HEK293 (cell line): ENCODE measurements at regions not wholly inside any gene's neighbourhood (a gene's known extent, or its start where the extent isn't known, plus 50 kb on each side); places are given as distances from the start of the nearest gene placed in this dataset.

Experiments used
- CTCF ChIA-PET: fragments of 350-600 bp; formaldehyde crosslinking; extraction: SDS; loops from one replicate; lab custom pipeline; 2021; ENCODE audit warnings: antibody characterized with exemption; lab: Yijun Ruan, JAX
- POLR2A ChIA-PET: fragments of 300-600 bp; formaldehyde crosslinking; extraction: SDS; loops from one replicate; lab custom pipeline; 2020; ENCODE audit warnings: antibody characterized with exemption, inconsistent platforms; lab: Yijun Ruan, JAX
- H3K27ac ChIP-seq: fragments of 200-500 bp; sonication (Bioruptor generic); 2 replicates; pipeline ENCODE4 v1.5.1; 2014; ENCODE audit warnings: low read depth, low read length, control low read depth, inconsistent platforms; ENCODE audit errors: extremely low read depth
- H3K36me3 ChIP-seq, 2 experiments: fragments of 200-500 bp in 1 of 2; sonication (Bioruptor generic) in 1 of 2; 1 replicate in 1 of 2; 2 replicates in 1 of 2; pipeline ENCODE4 v1.5.1; 2014 to 2017; ENCODE audit warnings: inconsistent platforms in 2 of 2, low read length in 2 of 2; ENCODE audit not compliant: control insufficient read depth in 2 of 2, insufficient read depth in 1 of 2
- H3K4me1 ChIP-seq: fragments of 200-500 bp; sonication (Bioruptor generic); 2 replicates; pipeline ENCODE4 v1.5.1; 2014; ENCODE audit warnings: mild to moderate bottlenecking, low read length, inconsistent platforms; ENCODE audit not compliant: control insufficient read depth, insufficient read depth
- H3K4me3 ChIP-seq: 2 replicates; pipeline ENCODE4 v1.5.1; 2011; ENCODE audit warnings: low read depth, mild to moderate bottlenecking, control low read depth, low read length, moderate library complexity
- H3K9me3 ChIP-seq: fragments of 200-500 bp; sonication (Bioruptor generic); 2 replicates; pipeline ENCODE4 v1.5.1; 2014; ENCODE audit warnings: low read depth, low read length, inconsistent platforms; ENCODE audit not compliant: control insufficient read depth, insufficient read depth
- AEBP2 ChIP-seq: fragments of 450-650 bp; formaldehyde crosslinking; IDR thresholded peaks from 2 replicates; pipeline ENCODE4 v1.5.1; 2016; ENCODE audit warnings: missing biosample characterization, missing genetic modification characterization, borderline replicate concordance
- HIC1 ChIP-seq: fragments of 450-650 bp; formaldehyde crosslinking; IDR thresholded peaks from 2 replicates; pipeline ENCODE4 v1.5.1; 2016; ENCODE audit warnings: missing biosample characterization, missing genetic modification characterization
- HOXC10 ChIP-seq: sonication (generic); formaldehyde crosslinking; IDR thresholded peaks from 2 replicates; pipeline ENCODE4 v1.8.1; 2023; ENCODE audit warnings: mild to moderate bottlenecking, missing genetic modification reagents
- OSR2 ChIP-seq: fragments of 450-650 bp; formaldehyde crosslinking; IDR thresholded peaks from 2 replicates; pipeline ENCODE4 v1.5.1; 2016; ENCODE audit warnings: missing biosample characterization, missing genetic modification characterization
- PBX3 ChIP-seq: sonication (generic); formaldehyde crosslinking; IDR thresholded peaks from 2 replicates; pipeline ENCODE4 v1.8.1; 2022; ENCODE audit warnings: mild to moderate bottlenecking, moderate library complexity, missing genetic modification reagents
- SCRT1 ChIP-seq: fragments of 450-650 bp; formaldehyde crosslinking; IDR thresholded peaks from 2 replicates; pipeline ENCODE4 v1.5.1; 2016; ENCODE audit warnings: missing biosample characterization, missing genetic modification characterization, borderline replicate concordance
- SP3 ChIP-seq: fragments of 450-650 bp; formaldehyde crosslinking; IDR thresholded peaks from 2 replicates; pipeline ENCODE4 v1.5.1; 2016; ENCODE audit warnings: missing biosample characterization, missing genetic modification characterization
- ZNF112 ChIP-seq: fragments of 450-650 bp; formaldehyde crosslinking; IDR thresholded peaks from 2 replicates; pipeline ENCODE4 v1.5.0; 2017; ENCODE audit warnings: missing biosample characterization, missing genetic modification characterization
- ZNF221 ChIP-seq: fragments of 450-650 bp; formaldehyde crosslinking; IDR thresholded peaks from 2 replicates; pipeline ENCODE4 v1.5.1; 2017; ENCODE audit warnings: missing biosample characterization, missing genetic modification characterization, borderline replicate concordance
- ZNF248 ChIP-seq: fragments of 450-650 bp; formaldehyde crosslinking; IDR thresholded peaks from 2 replicates; pipeline ENCODE4 v1.5.1; 2017; ENCODE audit warnings: missing biosample characterization, missing genetic modification characterization
- ZNF26 ChIP-seq: fragments of 450-650 bp; formaldehyde crosslinking; IDR thresholded peaks from 2 replicates; pipeline ENCODE4 v1.5.1; 2016; ENCODE audit warnings: missing biosample characterization, missing genetic modification characterization
- ZNF302 ChIP-seq: fragments of 450-650 bp; formaldehyde crosslinking; IDR thresholded peaks from 2 replicates; pipeline ENCODE4 v1.5.1; 2016; ENCODE audit warnings: missing biosample characterization, missing genetic modification characterization, low read depth
- ZNF391 ChIP-seq: fragments of 450-650 bp; formaldehyde crosslinking; IDR thresholded peaks from 2 replicates; pipeline ENCODE4 v1.5.1; 2016; ENCODE audit warnings: low read depth, missing biosample characterization, missing genetic modification characterization, borderline replicate concordance
- ZNF398 ChIP-seq: fragments of 450-650 bp; formaldehyde crosslinking; IDR thresholded peaks from 2 replicates; pipeline ENCODE4 v1.5.1; 2017; ENCODE audit warnings: missing biosample characterization, missing genetic modification characterization
- ZNF416 ChIP-seq: fragments of 450-650 bp; formaldehyde crosslinking; IDR thresholded peaks from 2 replicates; pipeline ENCODE4 v1.5.1; 2016; ENCODE audit warnings: missing biosample characterization, missing genetic modification characterization
- ZNF501 ChIP-seq: fragments of 450-650 bp; formaldehyde crosslinking; IDR thresholded peaks from 2 replicates; pipeline ENCODE4 v1.5.1; 2016; ENCODE audit warnings: missing biosample characterization, missing genetic modification characterization
- ZNF513 ChIP-seq: fragments of 450-650 bp; IDR thresholded peaks from 2 replicates; pipeline ENCODE4 v1.5.1; 2018; ENCODE audit warnings: missing biosample characterization, missing genetic modification characterization
- ZNF521 ChIP-seq: fragments of 450-650 bp; formaldehyde crosslinking; IDR thresholded peaks from 2 replicates; pipeline ENCODE4 v1.5.1; 2017; ENCODE audit warnings: missing biosample characterization, mild to moderate bottlenecking, missing genetic modification characterization
- ZNF555 ChIP-seq: fragments of 450-650 bp; formaldehyde crosslinking; conservative IDR thresholded peaks from 2 replicates; pipeline ENCODE4 v1.5.1; 2017; ENCODE audit warnings: missing biosample characterization, mild to moderate bottlenecking, missing genetic modification characterization, inconsistent platforms
- ZNF610 ChIP-seq: fragments of 450-650 bp; formaldehyde crosslinking; IDR thresholded peaks from 2 replicates; pipeline ENCODE4 v1.5.1; 2016; ENCODE audit warnings: missing biosample characterization, missing genetic modification characterization, borderline replicate concordance
- ZNF843 ChIP-seq: fragments of 450-650 bp; formaldehyde crosslinking; IDR thresholded peaks from 2 replicates; pipeline ENCODE4 v1.5.1; 2016; ENCODE audit warnings: missing biosample characterization, missing genetic modification characterization
- ZSCAN18 ChIP-seq: fragments of 450-650 bp; formaldehyde crosslinking; IDR thresholded peaks from 2 replicates; pipeline ENCODE4 v1.5.1; 2016; ENCODE audit warnings: missing biosample characterization, missing genetic modification characterization

- TF ChIP-seq ZSCAN18 (tag by site-specific recombination) (no peak), ZNF112 (tag by site-specific recombination) (no peak), ZNF555 (tag by site-specific recombination) (no peak)
Measured at GRCh38 chr3:105108823-105109222, 257.9 kb upstream of the ALCAM start (continued).

GRCh38 chr3:105118905-105119304, 247.8 kb upstream of the ALCAM start:
- Histone ChIP-seq H3K27ac (no peak overlapping the region), H3K36me3 (no peaks in the 10 kb centered on the region), H3K9me3 (no peaks in the 10 kb centered on the region), H3K4me3 (no peak overlapping the region), H3K4me1 (no peaks in the 10 kb centered on the region)
- CTCF ChIA-PET, result no interaction called here
- TF ChIP-seq ZNF391 (tag by site-specific recombination), result no peak
- no peak for TF ChIP-seq OSR2 (tag by site-specific recombination)
- no peak for TF ChIP-seq HIC1 (tag by site-specific recombination)
- no peak for TF ChIP-seq SCRT1
- TF ChIP-seq AEBP2 (tag by site-specific recombination), result no peak
- TF ChIP-seq SP3 (tag by site-specific recombination), result no peak
- no peak for TF ChIP-seq ZNF248
- no peak for TF ChIP-seq ZNF501
- TF ChIP-seq ZNF521 (tag by site-specific recombination), result no peak
- no peak for TF ChIP-seq ZNF398
- no peak for TF ChIP-seq ZNF843 (tag by site-specific recombination)
- POLR2A ChIA-PET, result no interaction called here

- Histone ChIP-seq H3K9me3 (no peaks in the 10 kb centered on the region), H3K27ac (no peak overlapping the region), H3K4me3 (no peak overlapping the region), H3K36me3 (no peaks in the 10 kb centered on the region), H3K4me1 (no peaks in the 10 kb centered on the region)
- ChIA-PET CTCF (interaction anchor here (0.6 kb wide), 1 partner anchor 338 kb away, joined by 3 read pairs; no protein-coding TSS in a partner anchor), POLR2A (no interaction called here)
- no peak for TF ChIP-seq ZNF302
- no peak for TF ChIP-seq ZNF610 (tag by site-specific recombination)
- TF ChIP-seq ZNF513 (tag by site-specific recombination), result no peak
- no peak for TF ChIP-seq ZNF416
- TF ChIP-seq PBX3 (CRISPR knock-in tag), result no peak
- no peak for TF ChIP-seq HOXC10
- no peak for TF ChIP-seq ZNF26 (tag by site-specific recombination)
- no peak for TF ChIP-seq ZNF221 (tag by site-specific recombination)
Measured at GRCh38 chr3:105119801-105120340, 246.8 kb upstream of the ALCAM start.
